ENCODE measurements at regions not wholly inside any gene's neighbourhood (a gene's known extent, or its start where the extent isn't known, plus 50 kb on each side); places are given as distances from the start of the nearest gene placed in this dataset.
"Not testable (repeated sequence)": the region's sequence is repeated elsewhere in the genome, so short reads cannot be mapped to it uniquely, and the experiment has no call there.

GRCh38 chr21:9795291-9795690, 726.1 kb upstream of the TPTE start:
- not testable (repeated sequence) for DNase-seq

- DNase-seq = not testable (repeated sequence)
Observed at GRCh38 chr21:9796293-9796692, 725.1 kb upstream of the TPTE start.

- not testable (repeated sequence) for DNase-seq
Observed at GRCh38 chr21:9807675-9808074, 713.7 kb upstream of the TPTE start.

- not testable (repeated sequence) for DNase-seq
Observed at GRCh38 chr21:9811223-9812004, 710.0 kb upstream of the TPTE start.

GRCh38 chr21:9812507-9812906, 708.9 kb upstream of the TPTE start:
- not testable (repeated sequence) for DNase-seq

- DNase-seq = not testable (repeated sequence)
Observed at GRCh38 chr21:9813894-9814814, 707.2 kb upstream of the TPTE start.

- DNase-seq = not testable (repeated sequence)
Observed at GRCh38 chr21:9815181-9815789, 706.1 kb upstream of the TPTE start.

GRCh38 chr21:9816734-9817334, 704.5 kb upstream of the TPTE start:
- not testable (repeated sequence) for DNase-seq

GRCh38 chr21:9817841-9818441, 703.4 kb upstream of the TPTE start:
- not testable (repeated sequence) for DNase-seq

GRCh38 chr21:9819549-9820192, 701.7 kb upstream of the TPTE start:
- not testable (repeated sequence) for DNase-seq

GRCh38 chr21:9820579-9820978, 700.8 kb upstream of the TPTE start:
- DNase-seq = not testable (repeated sequence)

GRCh38 chr21:9821472-9821871, 699.9 kb upstream of the TPTE start:
- not testable (repeated sequence) for DNase-seq

- DNase-seq = not testable (repeated sequence)
Observed at GRCh38 chr21:9822093-9822820, 699.1 kb upstream of the TPTE start.

GRCh38 chr21:9823197-9824157, 697.9 kb upstream of the TPTE start:
- DNase-seq = not testable (repeated sequence)

- DNase-seq = not testable (repeated sequence)
Observed at GRCh38 chr21:9830801-9831200, 690.6 kb upstream of the TPTE start.

- DNase-seq = not testable (repeated sequence)
Observed at GRCh38 chr21:9832751-9833150, 688.6 kb upstream of the TPTE start.

- not testable (repeated sequence) for DNase-seq
Observed at GRCh38 chr21:9836547-9836946, 684.8 kb upstream of the TPTE start.

- DNase-seq = not testable (repeated sequence)
Observed at GRCh38 chr21:9837001-9837400, 684.4 kb upstream of the TPTE start.

GRCh38 chr21:9837526-9837925, 683.9 kb upstream of the TPTE start:
- DNase-seq = not testable (repeated sequence)
